WTC11 (cell line): ENCODE measurements at regions not wholly inside any gene's neighbourhood (a gene's known extent, or its start where the extent isn't known, plus 50 kb on each side); places are given as distances from the start of the nearest gene placed in this dataset.

ENCODE experiments used
- ATAC-seq: fragments of 200-7000 bp; cut with Tn5 transposase; 2 replicates; pipeline ENCODE4 v1.10.0; 2021; ENCODE audit warnings: mild to moderate bottlenecking, moderate library complexity
- CTCF ChIA-PET: fragments of 300-600 bp; sonication (Branson Sonifier 250); formaldehyde crosslinking; loops from one replicate; lab custom pipeline; 2021; ENCODE audit warnings: antibody characterized with exemption; lab: Charles Lee
- POLR2A ChIA-PET: fragments of 350-600 bp; sonication (Branson Sonifier 250); formaldehyde crosslinking; loops from one replicate; lab custom pipeline; 2021; ENCODE audit warnings: antibody characterized with exemption; lab: Charles Lee
- DNase-seq: peaks from one replicate; pipeline ENCODE4 v3.0.0; 2021; ENCODE audit warnings: low spot score
- H3K27ac Mint-ChIP-seq: 2 replicates; pipeline ENCODE4 v1.8.0; 2021; ENCODE audit warnings: mixed read lengths
- H3K27me3 Mint-ChIP-seq: 2 replicates; pipeline ENCODE4 v1.8.0; 2021; ENCODE audit warnings: low read depth, mild to moderate bottlenecking, moderate library complexity, mixed read lengths
- H3K36me3 Mint-ChIP-seq: 2 replicates; pipeline ENCODE4 v1.8.0; 2021; ENCODE audit warnings: mixed read lengths
- H3K4me1 Mint-ChIP-seq: 2 replicates; pipeline ENCODE4 v1.8.0; 2022; ENCODE audit warnings: mixed read lengths
- H3K4me3 Mint-ChIP-seq: 2 replicates; pipeline ENCODE4 v1.8.0; 2021; ENCODE audit warnings: mild to moderate bottlenecking, moderate library complexity, mixed read lengths
- H3K9me3 Mint-ChIP-seq: 2 replicates; pipeline ENCODE4 v1.8.0; 2021; ENCODE audit warnings: mixed read lengths
- ATF1 ChIP-seq: sonication (generic); formaldehyde crosslinking; IDR thresholded peaks from 2 replicates; pipeline ENCODE4 v1.8.1; 2023; ENCODE audit warnings: mild to moderate bottlenecking, moderate library complexity, missing genetic modification reagents
- CBFB ChIP-seq: sonication (generic); formaldehyde crosslinking; IDR thresholded peaks from 2 replicates; pipeline ENCODE4 v1.8.1; 2022; ENCODE audit warnings: mild to moderate bottlenecking, low read depth, missing genetic modification reagents
- FOXJ3 ChIP-seq: sonication (generic); formaldehyde crosslinking; IDR thresholded peaks from 2 replicates; pipeline ENCODE4 v1.9.0; 2021; ENCODE audit warnings: missing genetic modification reagents, mild to moderate bottlenecking, borderline replicate concordance
- FOXP1 ChIP-seq: sonication (generic); formaldehyde crosslinking; IDR thresholded peaks from 2 replicates; pipeline ENCODE4 v1.8.0; 2022; ENCODE audit warnings: missing genetic modification reagents, mild to moderate bottlenecking, moderate library complexity, borderline replicate concordance
- GABPB1 ChIP-seq: sonication (generic); formaldehyde crosslinking; IDR thresholded peaks from 2 replicates; pipeline ENCODE4 v1.8.1; 2023; ENCODE audit warnings: mild to moderate bottlenecking, missing genetic modification reagents
- NFATC4 ChIP-seq: fragments of 250-450 bp; sonication (Bioruptor Pico); IDR thresholded peaks from 2 replicates; pipeline ENCODE4 v1.9.0; 2021; ENCODE audit warnings: mild to moderate bottlenecking
- NR1H2 ChIP-seq: sonication (generic); formaldehyde crosslinking; IDR thresholded peaks from 2 replicates; pipeline ENCODE4 v1.9.0; 2021; ENCODE audit warnings: mild to moderate bottlenecking, moderate library complexity, missing genetic modification reagents
- NR3C1 ChIP-seq: sonication (generic); formaldehyde crosslinking; conservative IDR thresholded peaks from 2 replicates; pipeline ENCODE4 v1.8.1; 2023; ENCODE audit warnings: low read depth, mild to moderate bottlenecking, missing genetic modification reagents
- ZBTB21 ChIP-seq: sonication (generic); formaldehyde crosslinking; IDR thresholded peaks from 2 replicates; pipeline ENCODE4 v1.8.1; 2023; ENCODE audit warnings: mild to moderate bottlenecking, missing genetic modification reagents, borderline replicate concordance
- ZNF263 ChIP-seq: sonication (generic); formaldehyde crosslinking; IDR thresholded peaks from 2 replicates; pipeline ENCODE4 v1.8.1; 2022; ENCODE audit warnings: low read depth, mild to moderate bottlenecking, moderate library complexity, missing genetic modification reagents
- ZNF317 ChIP-seq: sonication (generic); formaldehyde crosslinking; IDR thresholded peaks from 2 replicates; pipeline ENCODE4 v1.8.1; 2023; ENCODE audit warnings: low read depth, mild to moderate bottlenecking, moderate library complexity, missing genetic modification reagents, borderline replicate concordance
- TF ChIP-seq, protein P1 (sequence below): sonication (generic); formaldehyde crosslinking; IDR thresholded peaks from 2 replicates; pipeline ENCODE4 v1.8.1; 2023; ENCODE audit warnings: mild to moderate bottlenecking, missing genetic modification reagents
- TF ChIP-seq, protein P2 (sequence below): sonication (generic); formaldehyde crosslinking; IDR thresholded peaks from 2 replicates; pipeline ENCODE4 v1.8.1; 2023; ENCODE audit warnings: mild to moderate bottlenecking, missing genetic modification reagents, borderline replicate concordance
- TF ChIP-seq, protein P3 (sequence below): sonication (generic); formaldehyde crosslinking; IDR thresholded peaks from 2 replicates; pipeline ENCODE4 v1.8.0; 2023; ENCODE audit warnings: missing genetic modification reagents
- TF ChIP-seq, protein P4 (sequence below): sonication (generic); formaldehyde crosslinking; IDR thresholded peaks from 2 replicates; pipeline ENCODE4 v1.8.1; 2022; ENCODE audit warnings: missing genetic modification reagents, borderline replicate concordance
- TF ChIP-seq, protein P5 (sequence below): fragments of 250-450 bp; sonication (Bioruptor Pico); IDR thresholded peaks from 2 replicates; pipeline ENCODE4 v2.1.2; 2022; ENCODE audit warnings: mild to moderate bottlenecking, moderate library complexity
- TF ChIP-seq, protein P6 (sequence below): sonication (generic); formaldehyde crosslinking; IDR thresholded peaks from 2 replicates; pipeline ENCODE4 v1.8.1; 2022; ENCODE audit warnings: mild to moderate bottlenecking, moderate library complexity, missing genetic modification reagents
- TF ChIP-seq, protein P7 (sequence below): fragments of 250-450 bp; sonication (Bioruptor Pico); IDR thresholded peaks from 2 replicates; pipeline ENCODE4 v1.8.0; 2021; ENCODE audit warnings: mild to moderate bottlenecking
- TF ChIP-seq, protein P8 (sequence below): sonication (generic); formaldehyde crosslinking; IDR thresholded peaks from 2 replicates; pipeline ENCODE4 v1.8.0; 2022; ENCODE audit warnings: mild to moderate bottlenecking, missing genetic modification reagents
- TF ChIP-seq, protein P9 (sequence below): sonication (generic); formaldehyde crosslinking; IDR thresholded peaks from 2 replicates; pipeline ENCODE4 v1.8.1; 2022; ENCODE audit warnings: mild to moderate bottlenecking, missing genetic modification reagents, moderate library complexity, borderline replicate concordance
- TF ChIP-seq, protein P10 (sequence below): sonication (generic); formaldehyde crosslinking; IDR thresholded peaks from 2 replicates; pipeline ENCODE4 v1.8.0; 2022; ENCODE audit warnings: mild to moderate bottlenecking, missing genetic modification reagents

DNA sequence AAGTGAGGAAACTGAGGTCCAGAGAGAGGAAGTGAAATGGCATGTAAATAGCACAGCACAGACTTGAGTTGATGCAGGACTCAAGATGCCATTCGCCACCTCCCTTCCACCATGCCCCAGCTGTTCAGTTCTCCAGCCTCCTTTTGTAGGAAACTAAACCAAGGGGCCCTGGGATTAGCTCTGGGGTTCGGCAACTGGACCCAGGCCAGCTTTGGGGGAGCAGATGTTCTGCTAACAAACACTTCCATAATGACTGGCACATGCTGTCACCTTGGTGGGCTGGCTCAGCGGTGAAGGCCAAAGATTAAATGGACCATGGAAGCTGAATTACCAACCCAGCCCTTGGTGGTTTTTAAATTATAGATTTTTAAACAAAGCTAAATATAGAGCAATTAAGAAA, 77.0 kb downstream of the IRX6 start:
- H3K27me3 Mint-ChIP-seq = peaks cover 4% of the 10 kb centered on the region; the same call in 1 of the 2 replicates
- no peaks in the 10 kb centered on the region for H3K4me1 Mint-ChIP-seq
- ChIA-PET POLR2A (no interaction called here), CTCF (no interaction called here)
- no peaks in the 10 kb centered on the region for H3K36me3 Mint-ChIP-seq
- no peak overlapping the region for H3K27ac Mint-ChIP-seq
- no peaks in the 10 kb centered on the region for H3K9me3 Mint-ChIP-seq
- DNase-seq (no peak), ATAC-seq (no peak)
- no peak overlapping the region for H3K4me3 Mint-ChIP-seq
- TF ChIP-seq, protein P1, sequence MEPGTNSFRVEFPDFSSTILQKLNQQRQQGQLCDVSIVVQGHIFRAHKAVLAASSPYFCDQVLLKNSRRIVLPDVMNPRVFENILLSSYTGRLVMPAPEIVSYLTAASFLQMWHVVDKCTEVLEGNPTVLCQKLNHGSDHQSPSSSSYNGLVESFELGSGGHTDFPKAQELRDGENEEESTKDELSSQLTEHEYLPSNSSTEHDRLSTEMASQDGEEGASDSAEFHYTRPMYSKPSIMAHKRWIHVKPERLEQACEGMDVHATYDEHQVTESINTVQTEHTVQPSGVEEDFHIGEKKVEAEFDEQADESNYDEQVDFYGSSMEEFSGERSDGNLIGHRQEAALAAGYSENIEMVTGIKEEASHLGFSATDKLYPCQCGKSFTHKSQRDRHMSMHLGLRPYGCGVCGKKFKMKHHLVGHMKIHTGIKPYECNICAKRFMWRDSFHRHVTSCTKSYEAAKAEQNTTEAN (CRISPR knock-in tag) = no peak
- TF ChIP-seq ZBTB21 (CRISPR knock-in tag) (no peak), ATF1 (CRISPR knock-in tag) (no peak), NFATC4 (CRISPR knock-in tag) (no peak), NR1H2 (CRISPR knock-in tag) (no peak), ZNF317 (CRISPR knock-in tag) (no peak), FOXP1 (CRISPR knock-in tag) (no peak)
- TF ChIP-seq, protein P2, sequence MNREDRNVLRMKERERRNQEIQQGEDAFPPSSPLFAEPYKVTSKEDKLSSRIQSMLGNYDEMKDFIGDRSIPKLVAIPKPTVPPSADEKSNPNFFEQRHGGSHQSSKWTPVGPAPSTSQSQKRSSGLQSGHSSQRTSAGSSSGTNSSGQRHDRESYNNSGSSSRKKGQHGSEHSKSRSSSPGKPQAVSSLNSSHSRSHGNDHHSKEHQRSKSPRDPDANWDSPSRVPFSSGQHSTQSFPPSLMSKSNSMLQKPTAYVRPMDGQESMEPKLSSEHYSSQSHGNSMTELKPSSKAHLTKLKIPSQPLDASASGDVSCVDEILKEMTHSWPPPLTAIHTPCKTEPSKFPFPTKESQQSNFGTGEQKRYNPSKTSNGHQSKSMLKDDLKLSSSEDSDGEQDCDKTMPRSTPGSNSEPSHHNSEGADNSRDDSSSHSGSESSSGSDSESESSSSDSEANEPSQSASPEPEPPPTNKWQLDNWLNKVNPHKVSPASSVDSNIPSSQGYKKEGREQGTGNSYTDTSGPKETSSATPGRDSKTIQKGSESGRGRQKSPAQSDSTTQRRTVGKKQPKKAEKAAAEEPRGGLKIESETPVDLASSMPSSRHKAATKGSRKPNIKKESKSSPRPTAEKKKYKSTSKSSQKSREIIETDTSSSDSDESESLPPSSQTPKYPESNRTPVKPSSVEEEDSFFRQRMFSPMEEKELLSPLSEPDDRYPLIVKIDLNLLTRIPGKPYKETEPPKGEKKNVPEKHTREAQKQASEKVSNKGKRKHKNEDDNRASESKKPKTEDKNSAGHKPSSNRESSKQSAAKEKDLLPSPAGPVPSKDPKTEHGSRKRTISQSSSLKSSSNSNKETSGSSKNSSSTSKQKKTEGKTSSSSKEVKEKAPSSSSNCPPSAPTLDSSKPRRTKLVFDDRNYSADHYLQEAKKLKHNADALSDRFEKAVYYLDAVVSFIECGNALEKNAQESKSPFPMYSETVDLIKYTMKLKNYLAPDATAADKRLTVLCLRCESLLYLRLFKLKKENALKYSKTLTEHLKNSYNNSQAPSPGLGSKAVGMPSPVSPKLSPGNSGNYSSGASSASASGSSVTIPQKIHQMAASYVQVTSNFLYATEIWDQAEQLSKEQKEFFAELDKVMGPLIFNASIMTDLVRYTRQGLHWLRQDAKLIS (CRISPR knock-in tag) = no peak

DNA sequence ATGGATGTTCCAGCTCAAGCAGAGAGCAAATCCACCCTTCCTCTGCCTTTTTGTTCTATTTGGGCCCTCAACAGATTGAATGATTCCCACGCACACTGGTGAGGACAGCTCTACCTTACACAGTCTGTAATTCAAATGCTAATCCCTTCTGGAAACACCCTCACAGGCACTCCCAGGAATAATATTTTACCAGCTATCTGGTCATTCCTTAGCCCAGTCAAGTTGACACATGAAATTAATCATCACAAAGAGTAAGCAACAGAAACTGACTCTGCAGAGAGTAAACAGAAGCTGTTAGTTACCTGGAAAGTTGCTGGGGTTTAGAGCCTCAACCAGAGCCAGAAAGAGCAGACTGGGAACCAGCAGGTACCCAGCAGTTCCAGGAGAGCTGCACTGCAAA, 75.5 kb upstream of the MMP2 start:
- H3K36me3 Mint-ChIP-seq = no peaks in the 10 kb centered on the region
- DNase-seq = no peak
- no peaks in the 10 kb centered on the region for H3K4me1 Mint-ChIP-seq
- H3K27me3 Mint-ChIP-seq = peaks cover 4% of the 10 kb centered on the region; the same call in 1 of the 2 replicates
- no peak overlapping the region for H3K4me3 Mint-ChIP-seq
- H3K27ac Mint-ChIP-seq = no peak overlapping the region
- ChIA-PET CTCF (interaction anchor here (0.6 kb wide), 1 partner anchor 446 kb away, joined by 4 read pairs; no protein-coding TSS in a partner anchor), POLR2A (no interaction called here)
- ATAC-seq = no peak
- no peaks in the 10 kb centered on the region for H3K9me3 Mint-ChIP-seq
- TF ChIP-seq, protein P3, sequence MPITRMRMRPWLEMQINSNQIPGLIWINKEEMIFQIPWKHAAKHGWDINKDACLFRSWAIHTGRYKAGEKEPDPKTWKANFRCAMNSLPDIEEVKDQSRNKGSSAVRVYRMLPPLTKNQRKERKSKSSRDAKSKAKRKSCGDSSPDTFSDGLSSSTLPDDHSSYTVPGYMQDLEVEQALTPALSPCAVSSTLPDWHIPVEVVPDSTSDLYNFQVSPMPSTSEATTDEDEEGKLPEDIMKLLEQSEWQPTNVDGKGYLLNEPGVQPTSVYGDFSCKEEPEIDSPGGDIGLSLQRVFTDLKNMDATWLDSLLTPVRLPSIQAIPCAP (CRISPR knock-in tag) = no peak
- TF ChIP-seq, protein P4, sequence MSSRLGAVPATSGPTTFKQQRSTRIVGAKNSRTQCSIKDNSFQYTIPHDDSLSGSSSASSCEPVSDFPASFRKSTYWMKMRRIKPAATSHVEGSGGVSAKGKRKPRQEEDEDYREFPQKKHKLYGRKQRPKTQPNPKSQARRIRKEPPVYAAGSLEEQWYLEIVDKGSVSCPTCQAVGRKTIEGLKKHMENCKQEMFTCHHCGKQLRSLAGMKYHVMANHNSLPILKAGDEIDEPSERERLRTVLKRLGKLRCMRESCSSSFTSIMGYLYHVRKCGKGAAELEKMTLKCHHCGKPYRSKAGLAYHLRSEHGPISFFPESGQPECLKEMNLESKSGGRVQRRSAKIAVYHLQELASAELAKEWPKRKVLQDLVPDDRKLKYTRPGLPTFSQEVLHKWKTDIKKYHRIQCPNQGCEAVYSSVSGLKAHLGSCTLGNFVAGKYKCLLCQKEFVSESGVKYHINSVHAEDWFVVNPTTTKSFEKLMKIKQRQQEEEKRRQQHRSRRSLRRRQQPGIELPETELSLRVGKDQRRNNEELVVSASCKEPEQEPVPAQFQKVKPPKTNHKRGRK = no peak
- TF ChIP-seq, protein P5, sequence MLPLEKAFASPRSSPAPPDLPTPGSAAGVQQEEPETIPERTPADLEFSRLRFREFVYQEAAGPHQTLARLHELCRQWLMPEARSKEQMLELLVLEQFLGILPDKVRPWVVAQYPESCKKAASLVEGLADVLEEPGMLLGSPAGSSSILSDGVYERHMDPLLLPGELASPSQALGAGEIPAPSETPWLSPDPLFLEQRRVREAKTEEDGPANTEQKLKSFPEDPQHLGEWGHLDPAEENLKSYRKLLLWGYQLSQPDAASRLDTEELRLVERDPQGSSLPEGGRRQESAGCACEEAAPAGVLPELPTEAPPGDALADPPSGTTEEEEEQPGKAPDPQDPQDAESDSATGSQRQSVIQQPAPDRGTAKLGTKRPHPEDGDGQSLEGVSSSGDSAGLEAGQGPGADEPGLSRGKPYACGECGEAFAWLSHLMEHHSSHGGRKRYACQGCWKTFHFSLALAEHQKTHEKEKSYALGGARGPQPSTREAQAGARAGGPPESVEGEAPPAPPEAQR (CRISPR knock-in tag) = no peak
- TF ChIP-seq GABPB1 (CRISPR knock-in tag) (no peak), CBFB (CRISPR knock-in tag) (no peak), ZNF263 (CRISPR knock-in tag) (no peak), FOXJ3 (no peak), NR3C1 (no peak)
- TF ChIP-seq, protein P6, sequence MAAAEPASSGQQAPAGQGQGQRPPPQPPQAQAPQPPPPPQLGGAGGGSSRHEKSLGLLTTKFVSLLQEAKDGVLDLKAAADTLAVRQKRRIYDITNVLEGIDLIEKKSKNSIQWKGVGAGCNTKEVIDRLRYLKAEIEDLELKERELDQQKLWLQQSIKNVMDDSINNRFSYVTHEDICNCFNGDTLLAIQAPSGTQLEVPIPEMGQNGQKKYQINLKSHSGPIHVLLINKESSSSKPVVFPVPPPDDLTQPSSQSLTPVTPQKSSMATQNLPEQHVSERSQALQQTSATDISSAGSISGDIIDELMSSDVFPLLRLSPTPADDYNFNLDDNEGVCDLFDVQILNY (CRISPR knock-in tag) = no peak
- TF ChIP-seq, protein P7, sequence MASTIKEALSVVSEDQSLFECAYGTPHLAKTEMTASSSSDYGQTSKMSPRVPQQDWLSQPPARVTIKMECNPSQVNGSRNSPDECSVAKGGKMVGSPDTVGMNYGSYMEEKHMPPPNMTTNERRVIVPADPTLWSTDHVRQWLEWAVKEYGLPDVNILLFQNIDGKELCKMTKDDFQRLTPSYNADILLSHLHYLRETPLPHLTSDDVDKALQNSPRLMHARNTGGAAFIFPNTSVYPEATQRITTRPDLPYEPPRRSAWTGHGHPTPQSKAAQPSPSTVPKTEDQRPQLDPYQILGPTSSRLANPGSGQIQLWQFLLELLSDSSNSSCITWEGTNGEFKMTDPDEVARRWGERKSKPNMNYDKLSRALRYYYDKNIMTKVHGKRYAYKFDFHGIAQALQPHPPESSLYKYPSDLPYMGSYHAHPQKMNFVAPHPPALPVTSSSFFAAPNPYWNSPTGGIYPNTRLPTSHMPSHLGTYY (CRISPR knock-in tag) = no peak
- TF ChIP-seq, protein P8, sequence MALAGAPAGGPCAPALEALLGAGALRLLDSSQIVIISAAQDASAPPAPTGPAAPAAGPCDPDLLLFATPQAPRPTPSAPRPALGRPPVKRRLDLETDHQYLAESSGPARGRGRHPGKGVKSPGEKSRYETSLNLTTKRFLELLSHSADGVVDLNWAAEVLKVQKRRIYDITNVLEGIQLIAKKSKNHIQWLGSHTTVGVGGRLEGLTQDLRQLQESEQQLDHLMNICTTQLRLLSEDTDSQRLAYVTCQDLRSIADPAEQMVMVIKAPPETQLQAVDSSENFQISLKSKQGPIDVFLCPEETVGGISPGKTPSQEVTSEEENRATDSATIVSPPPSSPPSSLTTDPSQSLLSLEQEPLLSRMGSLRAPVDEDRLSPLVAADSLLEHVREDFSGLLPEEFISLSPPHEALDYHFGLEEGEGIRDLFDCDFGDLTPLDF (CRISPR knock-in tag) = no peak
- TF ChIP-seq, protein P9, sequence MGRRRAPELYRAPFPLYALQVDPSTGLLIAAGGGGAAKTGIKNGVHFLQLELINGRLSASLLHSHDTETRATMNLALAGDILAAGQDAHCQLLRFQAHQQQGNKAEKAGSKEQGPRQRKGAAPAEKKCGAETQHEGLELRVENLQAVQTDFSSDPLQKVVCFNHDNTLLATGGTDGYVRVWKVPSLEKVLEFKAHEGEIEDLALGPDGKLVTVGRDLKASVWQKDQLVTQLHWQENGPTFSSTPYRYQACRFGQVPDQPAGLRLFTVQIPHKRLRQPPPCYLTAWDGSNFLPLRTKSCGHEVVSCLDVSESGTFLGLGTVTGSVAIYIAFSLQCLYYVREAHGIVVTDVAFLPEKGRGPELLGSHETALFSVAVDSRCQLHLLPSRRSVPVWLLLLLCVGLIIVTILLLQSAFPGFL (CRISPR knock-in tag) = no peak
- TF ChIP-seq, protein P10, sequence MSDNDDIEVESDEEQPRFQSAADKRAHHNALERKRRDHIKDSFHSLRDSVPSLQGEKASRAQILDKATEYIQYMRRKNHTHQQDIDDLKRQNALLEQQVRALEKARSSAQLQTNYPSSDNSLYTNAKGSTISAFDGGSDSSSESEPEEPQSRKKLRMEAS (CRISPR knock-in tag) = no peak
